Right cardiac atrium (tissue), 5 donors: ENCODE measurements at regions not wholly inside any gene's neighbourhood (a gene's known extent, or its start where the extent isn't known, plus 50 kb on each side); places are given as distances from the start of the nearest gene placed in this dataset.

Source experiments
- ATAC-seq, 2 donors: fragments of 200-7000 bp; cut with Tn5 transposase; one replicate each; pipeline versions ENCODE4 v1.8.0 to v1.9.1; 2020; ENCODE audit warnings: moderate library complexity in 2 of 2, mild to moderate bottlenecking in 1 of 2
- DNase-seq, 3 donors: peaks; one replicate each; pipeline ENCODE4 v3.0.0-alpha.2; 2020
- H3K27ac ChIP-seq: one replicate; pipeline ENCODE4 v1.5.1; 2013; ENCODE audit warnings: mild to moderate bottlenecking, low read length, control low read depth, moderate library complexity
- H3K27me3 ChIP-seq: one replicate; pipeline ENCODE4 v1.6.1; 2013; ENCODE audit not compliant: control insufficient read depth, insufficient read depth
- H3K4me1 ChIP-seq: one replicate; pipeline ENCODE4 v1.6.1; 2013; ENCODE audit warnings: low read length; ENCODE audit not compliant: control insufficient read depth, insufficient read depth
- H3K4me3 ChIP-seq: one replicate; pipeline ENCODE4 v1.5.1; 2013; ENCODE audit warnings: low read length, control low read depth
- H3K9me3 ChIP-seq: one replicate; pipeline ENCODE4 v1.6.1; 2013; ENCODE audit warnings: low read length; ENCODE audit not compliant: control insufficient read depth
- WGBS: extraction: QIAGEN DNeasy Blood & Tissue Kit; methylation state at CpG from one replicate; pipeline ENCODE4 v1.1.7; 2013; 5-methylcytosine and 5-hydroxymethylcytosine counted together
- intact Hi-C, 4 donors: fragments of 100-400 bp; cut with DNase I; formaldehyde crosslinking; loops; one replicate each; pipeline versions ENCODE4 v1.11.0 to v1.14.0; 2022 to 2023
- donor health status: healthy with polysubstance abuse.
- donor health status: DM: no; HTN: yes; CAD: no.
- donor health status: DM: no; HTN: no; CAD: no.
- donor health status: DM: no; HTN: yes; CAD: no; lungs with severe emphysema.
- donor health status: DM: yes; HTN: yes; CAD: no.

DNA sequence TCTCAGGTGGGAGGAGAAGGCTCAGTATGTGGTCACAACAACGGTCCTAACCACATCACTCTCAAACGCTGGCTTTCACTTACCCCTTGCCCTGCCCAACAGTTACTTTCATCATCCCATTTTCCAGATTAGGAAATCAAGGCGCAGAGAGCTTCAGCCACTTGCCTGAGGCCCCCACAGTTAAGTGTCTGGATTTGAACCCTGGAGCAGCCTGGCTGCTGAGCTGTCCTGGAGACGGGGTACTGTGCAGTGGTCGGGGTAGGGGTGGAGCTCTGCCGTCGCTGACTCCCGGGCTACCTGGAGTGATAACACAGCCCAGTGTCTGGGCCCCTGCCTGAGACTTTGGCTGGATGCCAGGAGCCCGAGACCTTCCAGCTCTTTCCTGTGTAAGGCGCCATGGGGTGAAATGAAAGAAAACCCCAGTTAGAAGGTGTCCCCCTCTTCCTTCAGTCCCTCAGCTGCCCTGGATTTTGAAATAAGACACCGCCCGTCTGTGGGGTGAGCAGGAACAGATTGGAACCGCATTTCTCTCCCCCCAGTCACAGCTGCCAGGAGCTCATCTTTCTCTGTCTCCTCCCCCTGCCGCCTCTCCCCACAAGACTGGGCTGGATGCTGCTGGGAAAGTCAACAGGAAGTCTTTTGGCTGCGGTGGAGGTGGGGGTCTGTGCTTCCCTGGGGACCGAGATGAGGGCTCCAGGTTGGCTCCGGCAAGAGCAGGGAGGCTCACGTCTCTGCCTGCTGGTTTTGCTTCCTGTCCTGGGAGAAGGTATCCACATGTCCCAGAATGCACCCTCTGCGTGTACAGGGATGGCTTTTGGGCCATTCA is 280.2 kb downstream of the SEC14L1 start:
- DNase-seq (no peak), ATAC-seq (no peak)
- no peaks in the 10 kb centered on the region for H3K27me3 ChIP-seq
- no peak overlapping the region for H3K27ac ChIP-seq
- 31% methylated on average over 19 of the region's 19 CpGs for WGBS
- peaks cover 28% of the 10 kb centered on the region for H3K4me1 ChIP-seq
- H3K4me3 ChIP-seq, result no peak overlapping the region
- intact Hi-C loops, result loop anchor here in 2 of 4 donors (10.0 kb wide), 2 partner anchors 86 to 96 kb away; no protein-coding TSS in a partner anchor
- H3K9me3 ChIP-seq, result no peaks in the 10 kb centered on the region

DNA sequence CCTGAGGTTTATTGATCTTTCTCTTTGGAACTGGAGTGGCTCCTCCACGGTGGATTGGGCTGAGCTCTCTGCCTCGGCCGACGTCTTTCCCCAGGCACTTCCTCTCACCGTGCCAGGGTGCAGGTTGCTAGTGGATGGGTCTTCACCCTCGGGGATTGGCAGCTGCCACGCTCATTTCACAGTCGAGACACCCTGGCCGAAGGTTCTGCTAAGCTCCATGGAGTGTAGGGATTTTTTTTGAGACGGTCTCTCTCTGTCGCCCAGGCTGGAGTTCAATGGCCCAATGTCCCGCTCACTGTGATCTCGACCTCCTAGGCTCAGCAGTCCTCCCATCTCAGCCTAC is 280.8 kb downstream of the SEC14L1 start:
- intact Hi-C loops, result loop anchor here in 2 of 4 donors (10.0 kb wide), 2 partner anchors 87 to 97 kb away; no protein-coding TSS in a partner anchor
- Histone ChIP-seq H3K4me1 (peaks cover 28% of the 10 kb centered on the region), H3K27ac (no peak overlapping the region), H3K9me3 (no peaks in the 10 kb centered on the region), H3K4me3 (no peak overlapping the region), H3K27me3 (no peaks in the 10 kb centered on the region)
- WGBS, result 69% methylated on average over 13 of the region's 13 CpGs
- DNase-seq (no peak), ATAC-seq (no peak)

DNA sequence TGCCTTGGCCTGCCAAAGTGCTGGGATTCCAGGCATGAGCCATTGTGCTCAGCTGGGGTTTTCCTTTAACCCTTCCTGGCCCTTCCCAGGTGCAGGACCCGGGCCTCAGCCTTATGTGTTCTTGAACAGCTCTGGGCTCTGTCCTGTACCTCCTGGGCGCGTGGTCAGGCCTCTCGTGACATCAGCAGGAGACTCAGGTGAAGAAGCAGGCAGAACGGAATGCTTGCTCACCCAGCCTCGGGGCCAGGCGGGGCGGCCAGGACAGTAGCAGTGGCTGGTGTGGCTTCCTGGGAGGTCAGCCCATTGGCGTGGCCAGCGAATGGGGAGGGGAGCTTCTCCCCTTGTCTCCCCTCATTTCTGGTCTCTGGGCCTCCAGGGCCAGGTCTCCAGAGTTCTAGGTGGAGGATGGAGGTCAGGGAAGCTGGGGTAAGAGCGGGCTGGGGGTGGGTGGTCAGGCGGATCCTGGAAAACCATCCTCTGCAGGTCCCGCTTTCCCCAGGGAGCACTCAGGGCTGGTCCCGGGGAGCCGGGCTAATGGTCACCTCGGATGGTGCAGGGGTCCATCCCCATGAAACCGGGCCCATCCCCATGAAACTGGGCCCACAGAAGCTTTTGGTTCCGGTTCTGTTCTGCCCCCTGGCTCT is 281.5 kb downstream of the SEC14L1 start:
- intact Hi-C loops, result loop anchor here in 2 of 4 donors (10.0 kb wide), 2 partner anchors 87 to 97 kb away; no protein-coding TSS in a partner anchor
- Histone ChIP-seq H3K9me3 (no peaks in the 10 kb centered on the region), H3K27ac (no peak overlapping the region), H3K4me3 (no peak overlapping the region), H3K4me1 (peaks cover 33% of the 10 kb centered on the region), H3K27me3 (no peaks in the 10 kb centered on the region)
- no peak for ATAC-seq
- DNase-seq, result no peak
- WGBS, result 95% methylated on average over 18 of the region's 18 CpGs

DNA sequence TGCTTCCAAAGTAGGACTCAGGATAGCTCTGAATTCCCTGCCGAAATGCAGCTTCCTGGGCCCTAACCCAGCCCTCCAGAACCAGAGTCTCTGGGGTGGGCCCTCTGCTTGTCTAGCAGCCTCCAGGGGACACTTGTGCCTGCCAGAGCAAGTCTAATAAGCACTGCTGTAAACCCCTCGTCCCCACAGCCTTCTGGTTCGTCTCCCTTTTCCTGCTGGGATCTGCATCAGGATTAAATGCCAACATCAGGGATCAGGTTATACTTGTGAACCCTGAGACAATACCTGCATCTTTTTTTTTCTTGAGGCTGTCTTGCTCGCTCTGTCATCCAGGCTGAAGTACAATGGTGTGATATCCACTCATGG is 282.0 kb downstream of the SEC14L1 start:
- H3K27me3 ChIP-seq, result no peaks in the 10 kb centered on the region
- DNase-seq, result no peak
- H3K27ac ChIP-seq, result no peak overlapping the region
- 79% methylated on average over 4 of the region's 4 CpGs for WGBS
- peaks cover 36% of the 10 kb centered on the region for H3K4me1 ChIP-seq
- ATAC-seq, result no peak
- no peak overlapping the region for H3K4me3 ChIP-seq
- intact Hi-C loops, result loop anchor here in 2 of 4 donors (10.0 kb wide), 2 partner anchors 88 to 98 kb away; no protein-coding TSS in a partner anchor
- no peaks in the 10 kb centered on the region for H3K9me3 ChIP-seq

DNA sequence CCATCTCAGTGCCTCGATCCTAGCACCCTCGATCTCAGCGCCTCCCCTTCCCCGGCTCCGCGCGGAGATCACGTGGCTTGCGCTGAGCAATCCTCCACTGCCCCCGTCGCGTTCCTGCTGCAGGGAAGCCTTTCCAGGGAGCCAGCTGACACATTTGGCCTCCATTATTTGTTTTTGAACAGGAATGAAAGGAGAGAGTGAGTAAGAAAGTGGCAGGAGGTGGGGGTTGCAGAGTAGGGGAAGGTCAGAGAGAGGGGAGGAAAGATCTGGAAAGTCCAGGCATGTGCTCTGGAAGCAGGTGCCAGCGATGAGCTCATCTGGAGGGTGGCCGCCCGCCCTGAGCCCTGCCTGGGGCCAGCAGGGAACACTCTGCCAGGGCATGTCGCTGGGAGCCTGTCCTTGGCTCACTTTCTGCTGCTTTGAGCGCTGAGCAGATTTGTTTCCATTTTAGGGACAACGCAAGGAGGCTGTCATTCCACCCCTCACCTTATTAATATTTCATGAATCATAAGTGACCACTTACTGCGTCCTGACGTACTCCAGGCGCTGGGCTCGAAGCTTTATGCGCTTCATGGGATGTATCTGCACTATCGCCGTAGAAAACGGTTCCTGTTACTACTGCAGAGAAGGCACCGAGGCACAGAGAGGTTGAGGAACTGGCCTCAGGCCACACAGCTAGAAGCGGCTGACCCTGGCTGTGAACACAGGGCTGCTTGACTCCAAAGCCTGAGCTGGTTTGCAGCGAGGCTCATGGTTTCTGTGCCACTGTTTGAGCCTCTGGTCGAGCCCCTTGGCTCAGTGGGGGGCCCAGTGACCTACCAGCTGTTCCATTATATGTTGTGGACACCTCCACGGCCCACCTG is 283.1 kb downstream of the SEC14L1 start:
- peak; percentile 92 to 95 (median 94) for DNase-seq
- intact Hi-C loops, result loop anchor here in 2 of 4 donors (10.0 kb wide), 2 partner anchors 89 to 99 kb away; no protein-coding TSS in a partner anchor
- ATAC-seq, result peak; percentile 80 to 86
- peaks cover 44% of the 10 kb centered on the region for H3K4me1 ChIP-seq
- no peak overlapping the region for H3K4me3 ChIP-seq
- H3K9me3 ChIP-seq, result no peaks in the 10 kb centered on the region
- H3K27me3 ChIP-seq, result no peaks in the 10 kb centered on the region
- 46% methylated on average over 31 of the region's 31 CpGs for WGBS
- peak overlapping the region; percentile 56 for H3K27ac ChIP-seq

DNA sequence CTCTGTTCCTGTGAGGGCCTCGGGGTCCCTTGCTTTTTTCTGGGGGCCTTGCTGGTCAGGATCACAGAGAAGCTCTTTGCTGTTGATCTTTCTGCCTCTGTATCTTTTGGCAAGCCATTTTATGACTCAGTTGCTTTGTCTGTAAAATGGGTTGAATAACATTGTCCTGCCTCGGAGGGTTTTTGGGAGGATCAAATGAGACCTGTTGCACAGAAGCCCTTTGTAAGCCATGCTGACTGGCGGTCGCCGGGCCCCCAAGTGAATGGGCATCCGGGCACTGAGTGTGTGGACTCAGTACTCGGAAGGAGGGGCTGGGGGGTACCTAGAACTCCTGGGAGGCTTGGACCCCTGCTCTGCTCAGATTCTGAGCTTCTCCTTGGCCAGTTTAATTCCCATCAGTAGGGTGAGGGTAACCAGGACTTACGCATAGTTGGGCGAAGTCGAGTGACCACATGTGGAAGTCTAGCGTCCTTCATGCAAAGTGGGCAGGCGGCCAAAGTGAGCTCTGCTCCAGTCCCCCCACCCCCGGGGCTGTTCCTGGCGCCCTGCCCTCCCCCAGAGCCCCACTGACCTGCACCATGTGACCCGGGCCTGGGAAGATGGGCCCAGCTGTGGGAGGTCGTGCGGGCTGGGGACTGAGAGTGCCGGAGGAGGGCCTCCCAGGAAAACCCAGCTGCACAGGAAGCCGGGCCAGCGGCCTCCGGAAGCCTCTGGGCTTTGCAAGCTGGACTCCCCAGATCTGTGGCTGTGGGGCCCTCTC is 284.0 kb downstream of the SEC14L1 start:
- intact Hi-C loops, result loop anchor here (5.0 to 10.0 kb wide), 4 partner anchors 68 to 100 kb away; no protein-coding TSS in a partner anchor
- H3K4me1 ChIP-seq, result peaks cover 52% of the 10 kb centered on the region
- 18% methylated on average over 21 of the region's 21 CpGs for WGBS
- no peaks in the 10 kb centered on the region for H3K9me3 ChIP-seq
- ATAC-seq (peak; percentile 49 to 52), DNase-seq (peak; percentile 92 to 97 (median 96))
- H3K27ac ChIP-seq, result peak overlapping the region; percentile 70
- H3K27me3 ChIP-seq, result no peaks in the 10 kb centered on the region
- no peak overlapping the region for H3K4me3 ChIP-seq

DNA sequence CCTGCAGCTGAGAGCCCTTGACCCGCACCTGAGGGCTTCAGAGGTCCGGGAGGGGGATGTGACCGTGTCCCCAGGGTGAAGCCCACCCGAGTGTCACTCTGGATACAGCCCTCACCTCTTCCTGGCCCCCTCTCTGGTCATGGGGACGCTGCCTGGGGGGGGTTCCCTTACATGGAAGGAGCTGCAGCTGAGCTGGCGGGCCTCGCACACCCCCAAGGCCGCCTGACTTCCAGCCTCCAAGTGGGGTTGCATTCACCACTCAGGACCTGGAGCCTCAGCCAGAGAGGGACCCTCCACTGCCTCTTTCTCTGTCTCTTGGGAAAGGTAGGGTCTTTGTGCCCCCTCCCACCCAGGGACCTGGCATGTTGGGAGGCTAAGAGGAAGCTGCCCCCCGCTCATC is 284.6 kb downstream of the SEC14L1 start:
- Histone ChIP-seq H3K27ac (peak overlapping the region; percentile 70), H3K27me3 (no peaks in the 10 kb centered on the region), H3K4me1 (peaks cover 50% of the 10 kb centered on the region), H3K9me3 (no peaks in the 10 kb centered on the region), H3K4me3 (no peak overlapping the region)
- WGBS, result 27% methylated on average over 9 of the region's 9 CpGs
- DNase-seq, result no peak
- ATAC-seq, result no peak
- intact Hi-C loops, result loop anchor here (5.0 to 10.0 kb wide), 4 partner anchors 67 to 101 kb away; no protein-coding TSS in a partner anchor

DNA sequence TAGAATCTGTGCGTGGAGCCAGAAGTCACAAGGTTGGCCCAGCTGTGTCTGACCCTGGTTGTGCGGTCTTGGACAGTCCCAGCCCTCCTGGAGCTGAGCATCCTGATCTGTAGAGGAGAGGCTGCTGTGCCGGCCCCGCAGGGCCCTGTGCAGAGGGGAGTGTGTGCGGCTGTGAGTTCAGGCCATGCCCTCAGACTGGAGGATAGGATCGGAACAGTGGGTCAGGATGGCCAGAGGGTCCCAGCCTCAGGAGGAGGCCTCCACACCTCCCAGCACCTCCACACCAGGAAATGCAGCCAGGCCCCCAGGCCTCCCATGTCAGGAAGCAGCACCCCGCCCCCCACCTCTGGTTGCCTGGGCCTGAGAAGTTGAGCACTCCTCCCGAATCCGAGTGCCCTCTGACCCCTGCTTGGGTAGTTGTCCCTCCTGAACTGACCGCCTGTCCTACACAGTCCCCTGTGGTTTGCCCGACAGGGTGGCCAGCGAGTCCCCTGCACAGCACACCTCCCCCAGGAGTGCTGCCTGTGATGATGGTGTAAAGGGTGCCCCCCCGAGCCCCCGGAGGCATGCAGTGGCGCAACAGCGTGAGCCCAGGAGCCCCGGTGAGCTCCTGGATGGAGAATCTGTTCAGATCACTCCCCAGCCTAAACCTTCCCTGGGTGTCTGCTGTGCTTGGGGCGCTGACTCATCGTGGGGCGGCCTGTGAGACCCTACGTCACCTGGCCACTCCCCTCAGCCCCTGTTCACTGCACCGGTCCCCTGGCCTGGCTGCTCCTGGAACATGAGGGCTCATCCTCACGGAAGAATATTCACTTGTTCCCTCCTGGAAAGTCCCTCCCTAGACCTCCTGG is 285.2 kb downstream of the SEC14L1 start:
- ATAC-seq (no peak), DNase-seq (peak in 1 of 3 donors; percentile 62)
- peaks cover 44% of the 10 kb centered on the region for H3K4me1 ChIP-seq
- no peaks in the 10 kb centered on the region for H3K9me3 ChIP-seq
- H3K27me3 ChIP-seq, result no peaks in the 10 kb centered on the region
- WGBS, result 71% methylated on average over 23 of the region's 23 CpGs
- H3K4me3 ChIP-seq, result no peak overlapping the region
- intact Hi-C loops, result loop anchor here (5.0 to 10.0 kb wide), 4 partner anchors 66 to 101 kb away; no protein-coding TSS in a partner anchor
- H3K27ac ChIP-seq, result no peak overlapping the region

DNA sequence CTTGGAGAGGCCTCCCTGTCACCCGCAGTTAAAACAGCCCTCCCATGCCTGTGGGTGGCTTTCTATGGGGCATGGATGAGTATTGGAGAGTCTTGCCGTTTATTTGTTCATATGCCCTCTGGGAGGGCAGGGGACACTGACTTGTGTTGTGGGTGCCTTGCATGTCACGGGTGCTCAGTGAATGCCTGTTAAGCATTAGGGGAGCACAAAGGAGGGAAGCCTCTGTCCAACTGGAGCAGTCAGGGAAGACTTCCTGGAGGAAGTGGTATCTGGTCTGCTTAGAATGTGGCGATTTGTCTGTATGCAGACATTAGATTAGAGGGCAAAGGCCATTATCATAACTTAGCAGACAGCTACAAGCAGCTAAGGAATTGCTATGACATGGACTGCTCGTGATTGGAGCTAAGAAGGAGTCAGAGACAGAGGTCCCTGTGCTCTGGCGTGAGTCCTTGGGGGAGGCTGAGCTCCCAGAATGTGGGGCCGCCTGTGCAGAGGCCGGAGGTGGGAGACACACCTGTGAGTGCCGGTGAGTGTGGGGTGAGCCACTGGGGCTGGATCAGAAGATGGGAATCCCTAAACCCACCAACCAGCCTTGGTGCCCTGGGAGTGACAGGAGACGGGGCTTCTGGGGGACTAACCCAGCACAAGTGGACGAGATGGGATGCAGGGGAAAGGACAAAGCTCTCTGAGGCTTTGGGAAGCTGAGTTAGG is 286.1 kb downstream of the SEC14L1 start:
- Histone ChIP-seq H3K4me3 (no peak overlapping the region), H3K4me1 (peaks cover 38% of the 10 kb centered on the region), H3K27ac (peak overlapping the region; percentile 65), H3K9me3 (no peaks in the 10 kb centered on the region), H3K27me3 (no peaks in the 10 kb centered on the region)
- WGBS, result 81% methylated on average over 11 of the region's 11 CpGs
- DNase-seq (no peak), ATAC-seq (no peak)
- intact Hi-C loops, result loop anchor here (5.0 to 10.0 kb wide), 4 partner anchors 65 to 102 kb away; no protein-coding TSS in a partner anchor
